ENCODE measurements at regions not wholly inside any gene's neighbourhood (a gene's known extent, or its start where the extent isn't known, plus 50 kb on each side); places are given as distances from the start of the nearest gene placed in this dataset.

GRCh38 chr2:100675855-100676254, 113.1 kb downstream of the PDCL3 start:
- Histone ChIP-seq H3K79me2 (ENCODE audit: low read length) (no peaks in the 10 kb centered on the region), H3K27ac (ENCODE audit: low read length) (no peak overlapping the region), H2AFZ (ENCODE audit: low read length) (no peak overlapping the region), H3K9me3 (replicated peaks; ENCODE audit: insufficient read depth, low read length) (no peaks in the 10 kb centered on the region), H3K36me3 (replicated peaks; ENCODE audit: insufficient read depth, low read length) (no peaks in the 10 kb centered on the region), H3K4me1 (ENCODE audit: low read length) (no peaks in the 10 kb centered on the region), H4K20me1 (ENCODE audit: insufficient read depth, low read length) (no peaks in the 10 kb centered on the region), H3K27me3 (replicated peaks; ENCODE audit: insufficient read depth, low read length) (no peaks in the 10 kb centered on the region), H3K4me2 (ENCODE audit: low read depth, low read length) (no peak overlapping the region), H3K9ac (ENCODE audit: low read length) (no peak overlapping the region), H3K9me2 (replicated peaks; ENCODE audit: insufficient read depth, low read length) (no peaks in the 10 kb centered on the region), H3K4me3 (ENCODE audit: low read length) (no peak overlapping the region), H3F3A (ENCODE audit: insufficient read depth, low read length) (no peaks in the 10 kb centered on the region)
- no peak for DNase-seq
- no peak for TF ChIP-seq CTCF (IDR thresholded peaks at IDR 0.05; ENCODE audit: low read length)
- TF ChIP-seq EZH2 (optimal IDR thresholded peaks at IDR 0.05; ENCODE audit: low read depth, low read length), result no peak
- TF ChIP-seq EZH2phosphoT487 (IDR thresholded peaks at IDR 0.05; ENCODE audit: low read length), result no peak

GRCh38 chr2:100676346-100676745, 113.6 kb downstream of the PDCL3 start:
- Histone ChIP-seq H2AFZ (ENCODE audit: low read length) (no peak overlapping the region), H3K4me1 (ENCODE audit: low read length) (no peaks in the 10 kb centered on the region), H3K9me3 (replicated peaks; ENCODE audit: insufficient read depth, low read length) (no peaks in the 10 kb centered on the region), H3K36me3 (replicated peaks; ENCODE audit: insufficient read depth, low read length) (no peaks in the 10 kb centered on the region), H3K27me3 (replicated peaks; ENCODE audit: insufficient read depth, low read length) (no peaks in the 10 kb centered on the region), H3K9me2 (replicated peaks; ENCODE audit: insufficient read depth, low read length) (no peaks in the 10 kb centered on the region), H3K4me3 (ENCODE audit: low read length) (no peak overlapping the region), H3K79me2 (ENCODE audit: low read length) (no peaks in the 10 kb centered on the region), H3F3A (ENCODE audit: insufficient read depth, low read length) (no peaks in the 10 kb centered on the region), H3K4me2 (ENCODE audit: low read depth, low read length) (no peak overlapping the region), H3K27ac (ENCODE audit: low read length) (no peak overlapping the region), H4K20me1 (ENCODE audit: insufficient read depth, low read length) (no peaks in the 10 kb centered on the region), H3K9ac (ENCODE audit: low read length) (no peak overlapping the region)
- no peak for TF ChIP-seq CTCF (IDR thresholded peaks at IDR 0.05; ENCODE audit: low read length)
- TF ChIP-seq EZH2phosphoT487 (IDR thresholded peaks at IDR 0.05; ENCODE audit: low read length), result no peak
- no peak for TF ChIP-seq EZH2 (optimal IDR thresholded peaks at IDR 0.05; ENCODE audit: low read depth, low read length)
- DNase-seq, result no peak

DNA sequence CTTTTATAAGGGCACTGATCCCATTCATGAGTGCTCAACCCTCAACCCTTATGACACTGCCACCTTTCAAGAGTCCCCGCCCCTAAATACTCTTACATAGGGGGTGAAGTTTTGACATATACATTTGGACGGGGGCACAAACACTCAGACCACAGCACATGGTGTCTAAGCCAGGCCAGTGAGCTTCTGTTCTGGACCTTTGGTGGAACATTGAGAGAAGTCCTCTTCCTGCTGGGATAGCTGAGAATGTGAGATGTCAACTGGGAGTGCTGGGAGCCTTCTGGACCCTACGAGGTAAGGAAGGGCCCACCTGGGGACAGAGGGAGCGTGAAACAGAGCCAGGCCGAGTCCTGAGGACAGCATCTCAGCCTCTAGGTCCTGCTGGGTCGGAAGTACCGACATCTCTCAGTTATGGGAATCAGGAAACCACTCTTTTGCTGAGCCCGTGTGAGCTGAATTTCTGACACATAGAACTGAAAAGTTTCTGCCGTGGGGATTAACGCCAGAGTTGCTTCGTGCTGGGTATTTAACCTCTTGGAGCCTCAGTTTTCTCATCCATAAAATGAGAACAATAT, 114.9 kb downstream of the PDCL3 start:
- Histone ChIP-seq H3K79me2 (ENCODE audit: low read length) (no peaks in the 10 kb centered on the region), H3K9ac (ENCODE audit: low read length) (no peak overlapping the region), H4K20me1 (ENCODE audit: insufficient read depth, low read length) (no peaks in the 10 kb centered on the region), H3K4me3 (ENCODE audit: low read length) (no peak overlapping the region), H3K36me3 (replicated peaks; ENCODE audit: insufficient read depth, low read length) (no peaks in the 10 kb centered on the region), H3K9me3 (replicated peaks; ENCODE audit: insufficient read depth, low read length) (no peaks in the 10 kb centered on the region), H3K9me2 (replicated peaks; ENCODE audit: insufficient read depth, low read length) (no peaks in the 10 kb centered on the region), H3K27ac (ENCODE audit: low read length) (no peak overlapping the region), H3F3A (ENCODE audit: insufficient read depth, low read length) (no peaks in the 10 kb centered on the region), H3K4me1 (ENCODE audit: low read length) (no peaks in the 10 kb centered on the region), H3K4me2 (ENCODE audit: low read depth, low read length) (no peak overlapping the region), H3K27me3 (replicated peaks; ENCODE audit: insufficient read depth, low read length) (no peaks in the 10 kb centered on the region), H2AFZ (ENCODE audit: low read length) (no peak overlapping the region)
- TF ChIP-seq EZH2 (optimal IDR thresholded peaks at IDR 0.05; ENCODE audit: low read depth, low read length), result no peak
- no peak for TF ChIP-seq CTCF (IDR thresholded peaks at IDR 0.05; ENCODE audit: low read length)
- no peak for TF ChIP-seq EZH2phosphoT487 (IDR thresholded peaks at IDR 0.05; ENCODE audit: low read length)
- no peak for DNase-seq

Data from MM.1S (cell line).